ENCODE measurements at regions not wholly inside any gene's neighbourhood (a gene's known extent, or its start where the extent isn't known, plus 50 kb on each side); places are given as distances from the start of the nearest gene placed in this dataset.

- no peak overlapping the region for H3K27ac Mint-ChIP-seq
- no peak overlapping the region for H3K4me3 Mint-ChIP-seq
- TF ChIP-seq, protein P1, sequence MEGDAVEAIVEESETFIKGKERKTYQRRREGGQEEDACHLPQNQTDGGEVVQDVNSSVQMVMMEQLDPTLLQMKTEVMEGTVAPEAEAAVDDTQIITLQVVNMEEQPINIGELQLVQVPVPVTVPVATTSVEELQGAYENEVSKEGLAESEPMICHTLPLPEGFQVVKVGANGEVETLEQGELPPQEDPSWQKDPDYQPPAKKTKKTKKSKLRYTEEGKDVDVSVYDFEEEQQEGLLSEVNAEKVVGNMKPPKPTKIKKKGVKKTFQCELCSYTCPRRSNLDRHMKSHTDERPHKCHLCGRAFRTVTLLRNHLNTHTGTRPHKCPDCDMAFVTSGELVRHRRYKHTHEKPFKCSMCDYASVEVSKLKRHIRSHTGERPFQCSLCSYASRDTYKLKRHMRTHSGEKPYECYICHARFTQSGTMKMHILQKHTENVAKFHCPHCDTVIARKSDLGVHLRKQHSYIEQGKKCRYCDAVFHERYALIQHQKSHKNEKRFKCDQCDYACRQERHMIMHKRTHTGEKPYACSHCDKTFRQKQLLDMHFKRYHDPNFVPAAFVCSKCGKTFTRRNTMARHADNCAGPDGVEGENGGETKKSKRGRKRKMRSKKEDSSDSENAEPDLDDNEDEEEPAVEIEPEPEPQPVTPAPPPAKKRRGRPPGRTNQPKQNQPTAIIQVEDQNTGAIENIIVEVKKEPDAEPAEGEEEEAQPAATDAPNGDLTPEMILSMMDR (IDR thresholded peaks at IDR 0.05; ENCODE audit: unreplicated experiment in 3 of 3): no peak
- no peaks in the 10 kb centered on the region for H3K4me1 Mint-ChIP-seq
- no peaks in the 10 kb centered on the region for H3K36me3 Mint-ChIP-seq (ENCODE audit: low read depth)
- peaks cover 30% of the 10 kb centered on the region for H3K27me3 Mint-ChIP-seq (ENCODE audit: low read depth)
- peaks cover 19% of the 10 kb centered on the region for H3K9me3 Mint-ChIP-seq
Measured at GRCh38 chr22:49606562-49607290, 220.9 kb downstream of the BRD1 start.

GRCh38 chr22:49604732-49605302 lies 222.9 kb downstream of the BRD1 start:
- TF ChIP-seq, protein P1 (IDR thresholded peaks at IDR 0.05; ENCODE audit: unreplicated experiment in 3 of 3): no peak
- H3K4me1 Mint-ChIP-seq: no peaks in the 10 kb centered on the region
- H3K9me3 Mint-ChIP-seq: peaks cover 19% of the 10 kb centered on the region
- H3K27ac Mint-ChIP-seq: no peak overlapping the region
- peaks cover 27% of the 10 kb centered on the region for H3K27me3 Mint-ChIP-seq (ENCODE audit: low read depth)
- no peaks in the 10 kb centered on the region for H3K36me3 Mint-ChIP-seq (ENCODE audit: low read depth)
- H3K4me3 Mint-ChIP-seq: no peak overlapping the region

DNA sequence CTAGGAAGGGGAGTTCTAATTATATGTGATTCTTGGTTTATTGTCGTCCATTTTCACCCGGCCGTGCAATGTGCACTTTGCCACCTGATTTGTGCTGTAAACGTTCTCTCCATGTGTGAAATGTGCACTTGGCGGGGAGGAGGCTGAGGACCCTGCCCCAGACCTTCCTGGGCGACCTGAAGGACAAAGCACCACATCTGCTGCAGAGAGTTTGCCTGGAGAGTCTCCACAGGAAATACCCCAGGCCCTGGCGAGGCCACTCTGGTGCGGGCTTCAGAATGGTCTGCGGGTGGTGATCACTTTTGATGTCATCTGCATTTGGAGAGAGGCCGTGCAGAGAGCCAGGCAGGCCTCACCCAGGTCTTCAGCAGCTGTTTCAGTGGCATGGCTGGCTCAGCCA lies 224.7 kb downstream of the BRD1 start:
- TF ChIP-seq, protein P1 (IDR thresholded peaks at IDR 0.05; ENCODE audit: unreplicated experiment in 3 of 3): no peak
- Mint-ChIP-seq H3K4me3 (no peak overlapping the region), H3K27me3 (ENCODE audit: low read depth) (peaks cover 21% of the 10 kb centered on the region), H3K4me1 (no peaks in the 10 kb centered on the region), H3K36me3 (ENCODE audit: low read depth) (no peaks in the 10 kb centered on the region), H3K9me3 (peaks cover 19% of the 10 kb centered on the region), H3K27ac (no peak overlapping the region)

GRCh38 chr22:49602481-49602880 lies 225.2 kb downstream of the BRD1 start:
- TF ChIP-seq, protein P1 (IDR thresholded peaks at IDR 0.05; ENCODE audit: unreplicated experiment in 3 of 3): no peak
- Mint-ChIP-seq H3K4me1 (no peaks in the 10 kb centered on the region), H3K27ac (no peak overlapping the region), H3K36me3 (ENCODE audit: low read depth) (no peaks in the 10 kb centered on the region), H3K9me3 (peaks cover 19% of the 10 kb centered on the region), H3K27me3 (ENCODE audit: low read depth) (peaks cover 16% of the 10 kb centered on the region), H3K4me3 (no peak overlapping the region)

DNA sequence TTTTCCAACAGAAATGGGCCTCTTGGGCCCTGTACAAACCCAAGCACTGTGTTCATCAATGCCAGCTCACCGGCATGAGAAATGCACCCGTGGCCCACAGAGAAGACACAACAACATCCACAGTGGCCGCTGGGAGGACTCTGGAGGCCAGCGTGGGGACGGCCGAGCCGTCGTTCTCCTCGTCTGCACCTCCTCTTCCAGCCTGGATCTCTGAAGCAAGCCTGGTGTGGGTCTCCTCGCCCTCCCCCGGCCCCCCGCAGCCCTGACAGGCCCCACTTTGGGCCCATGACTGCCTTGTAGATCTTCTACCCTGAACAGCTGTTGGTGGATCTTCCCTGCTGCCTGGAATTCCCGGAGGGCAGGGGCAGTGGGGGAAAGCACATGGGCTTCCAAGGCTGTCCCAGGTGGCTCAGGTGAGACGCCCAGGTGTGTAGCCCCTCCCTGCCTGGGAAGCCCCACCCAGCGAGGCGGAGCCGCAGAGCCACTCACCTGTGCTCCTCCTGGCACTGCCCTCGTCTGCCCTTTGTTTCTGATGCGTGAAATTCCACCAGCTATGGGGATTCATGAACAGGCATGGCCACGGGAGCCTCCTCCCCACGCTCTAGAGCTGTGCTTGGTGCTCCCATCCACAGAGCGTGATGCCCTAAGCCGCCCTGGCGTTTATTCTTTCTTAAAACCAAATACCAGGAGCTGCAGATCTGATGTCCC lies 225.9 kb downstream of the BRD1 start:
- no peaks in the 10 kb centered on the region for H3K4me1 Mint-ChIP-seq
- H3K36me3 Mint-ChIP-seq (ENCODE audit: low read depth): no peaks in the 10 kb centered on the region
- H3K9me3 Mint-ChIP-seq: peaks cover 13% of the 10 kb centered on the region
- no peak overlapping the region for H3K27ac Mint-ChIP-seq
- H3K27me3 Mint-ChIP-seq (ENCODE audit: low read depth): peaks cover 10% of the 10 kb centered on the region
- no peak overlapping the region for H3K4me3 Mint-ChIP-seq
- TF ChIP-seq, protein P1 (IDR thresholded peaks at IDR 0.05; ENCODE audit: unreplicated experiment in 3 of 3): no peak

Data from nephron (organoid).